ENCODE measurements at regions not wholly inside any gene's neighbourhood (a gene's known extent, or its start where the extent isn't known, plus 50 kb on each side); places are given as distances from the start of the nearest gene placed in this dataset.

GRCh38 chr16:7957151-7957550, 624.5 kb downstream of the RBFOX1 start:
- H3K4me1 Mint-ChIP-seq, result peaks cover 14% of the 10 kb centered on the region
- Histone ChIP-seq H3K36me3 (ENCODE audit: control insufficient read depth, insufficient read depth, low read length) (no peaks in the 10 kb centered on the region), H3K9me3 (ENCODE audit: control insufficient read depth, low read length) (no peaks in the 10 kb centered on the region), H3K4me1 (ENCODE audit: control insufficient read depth, insufficient read depth, low read length) (peaks cover 3% of the 10 kb centered on the region), H3K27ac (ENCODE audit: low read depth, low read length) (no peak overlapping the region), H3K27me3 (ENCODE audit: control insufficient read depth, insufficient read depth, low read length, poor library complexity, severe bottlenecking) (peaks cover 20% of the 10 kb centered on the region), H3K9ac (ENCODE audit: extremely low read depth, low read length, poor library complexity, severe bottlenecking) (no peak overlapping the region), H3K4me3 (ENCODE audit: low read length) (no peak overlapping the region)
- H3K9me3 Mint-ChIP-seq, result no peaks in the 10 kb centered on the region
- WGBS, 2 experiments (ENCODE audit: insufficient coverage in 1 of 2, insufficient read length in 1 of 2), result 48 to 71% methylated on average over 1 to 3 of the region's 3 CpGs
- H3K36me3 Mint-ChIP-seq (ENCODE audit: low read depth), result no peaks in the 10 kb centered on the region
- no peak for DNase-seq
- TF ChIP-seq, protein P1, sequence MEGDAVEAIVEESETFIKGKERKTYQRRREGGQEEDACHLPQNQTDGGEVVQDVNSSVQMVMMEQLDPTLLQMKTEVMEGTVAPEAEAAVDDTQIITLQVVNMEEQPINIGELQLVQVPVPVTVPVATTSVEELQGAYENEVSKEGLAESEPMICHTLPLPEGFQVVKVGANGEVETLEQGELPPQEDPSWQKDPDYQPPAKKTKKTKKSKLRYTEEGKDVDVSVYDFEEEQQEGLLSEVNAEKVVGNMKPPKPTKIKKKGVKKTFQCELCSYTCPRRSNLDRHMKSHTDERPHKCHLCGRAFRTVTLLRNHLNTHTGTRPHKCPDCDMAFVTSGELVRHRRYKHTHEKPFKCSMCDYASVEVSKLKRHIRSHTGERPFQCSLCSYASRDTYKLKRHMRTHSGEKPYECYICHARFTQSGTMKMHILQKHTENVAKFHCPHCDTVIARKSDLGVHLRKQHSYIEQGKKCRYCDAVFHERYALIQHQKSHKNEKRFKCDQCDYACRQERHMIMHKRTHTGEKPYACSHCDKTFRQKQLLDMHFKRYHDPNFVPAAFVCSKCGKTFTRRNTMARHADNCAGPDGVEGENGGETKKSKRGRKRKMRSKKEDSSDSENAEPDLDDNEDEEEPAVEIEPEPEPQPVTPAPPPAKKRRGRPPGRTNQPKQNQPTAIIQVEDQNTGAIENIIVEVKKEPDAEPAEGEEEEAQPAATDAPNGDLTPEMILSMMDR (conservative IDR thresholded peaks at IDR 0.05), result no peak
- H3K27ac Mint-ChIP-seq, result no peak overlapping the region
- H3K27me3 Mint-ChIP-seq (ENCODE audit: insufficient read depth), result peaks cover 30% of the 10 kb centered on the region
- H3K4me3 Mint-ChIP-seq, result no peak overlapping the region

DNA sequence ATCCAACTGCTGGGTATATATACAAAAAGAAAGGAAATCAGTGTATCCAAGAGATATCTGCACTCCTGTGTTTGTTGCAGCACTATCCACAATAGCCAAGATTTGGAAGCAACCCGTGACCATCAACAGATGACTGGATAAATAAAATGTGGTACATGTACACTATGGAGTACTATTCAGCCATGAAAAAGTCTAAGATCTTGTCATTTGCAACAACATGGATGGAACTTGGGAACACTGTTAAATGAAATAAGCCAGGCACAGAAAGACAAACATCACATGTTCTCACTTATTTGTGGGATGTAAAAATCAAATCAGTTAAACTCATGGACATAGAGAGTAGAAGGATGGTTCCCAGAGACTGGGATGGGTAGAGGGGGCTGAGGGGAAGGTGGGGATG, 620.7 kb downstream of the RBFOX1 start:
- H3K9ac ChIP-seq (ENCODE audit: extremely low read depth, low read length, poor library complexity, severe bottlenecking), result no peak overlapping the region
- Mint-ChIP-seq H3K4me3 (no peak overlapping the region), H3K9me3 (no peaks in the 10 kb centered on the region), H3K27me3 (ENCODE audit: insufficient read depth) (peaks cover 10% of the 10 kb centered on the region), H3K4me1 (peaks cover 13% of the 10 kb centered on the region), H3K36me3 (ENCODE audit: low read depth) (no peaks in the 10 kb centered on the region), H3K27ac (no peak overlapping the region)
- no peak overlapping the region for H3K27ac ChIP-seq (ENCODE audit: low read depth, low read length)
- H3K27me3 ChIP-seq (ENCODE audit: control insufficient read depth, insufficient read depth, low read length, poor library complexity, severe bottlenecking), result peaks cover 4% of the 10 kb centered on the region
- H3K4me1 ChIP-seq (ENCODE audit: control insufficient read depth, insufficient read depth, low read length), result peaks cover 9% of the 10 kb centered on the region
- no peak for DNase-seq
- H3K4me3 ChIP-seq (ENCODE audit: low read length), result no peak overlapping the region
- H3K9me3 ChIP-seq (ENCODE audit: control insufficient read depth, low read length), result no peaks in the 10 kb centered on the region
- no peaks in the 10 kb centered on the region for H3K36me3 ChIP-seq (ENCODE audit: control insufficient read depth, insufficient read depth, low read length)
- TF ChIP-seq, protein P1 (conservative IDR thresholded peaks at IDR 0.05), result no peak
- 60 to 94% methylated on average over 1 of the region's 1 CpG for WGBS, 2 experiments (ENCODE audit: insufficient coverage in 1 of 2, insufficient read length in 1 of 2)

GRCh38 chr16:7946142-7946541, 613.5 kb downstream of the RBFOX1 start:
- Mint-ChIP-seq H3K4me1 (peaks cover 4% of the 10 kb centered on the region), H3K9me3 (no peaks in the 10 kb centered on the region)
- 79 to 83% methylated on average over 2 to 4 of the region's 4 CpGs for WGBS, 2 experiments (ENCODE audit: insufficient coverage in 1 of 2, insufficient read length in 1 of 2)

More at GRCh38 chr16:7946142-7946541, 613.5 kb downstream of the RBFOX1 start:
- Histone ChIP-seq H3K27ac (ENCODE audit: low read depth, low read length) (no peak overlapping the region), H3K9ac (ENCODE audit: extremely low read depth, low read length, poor library complexity, severe bottlenecking) (no peak overlapping the region), H3K4me1 (ENCODE audit: control insufficient read depth, insufficient read depth, low read length) (peaks cover 6% of the 10 kb centered on the region), H3K4me3 (ENCODE audit: low read length) (no peak overlapping the region), H3K27me3 (ENCODE audit: control insufficient read depth, insufficient read depth, low read length, poor library complexity, severe bottlenecking) (no peaks in the 10 kb centered on the region), H3K9me3 (ENCODE audit: control insufficient read depth, low read length) (no peaks in the 10 kb centered on the region), H3K36me3 (ENCODE audit: control insufficient read depth, insufficient read depth, low read length) (no peaks in the 10 kb centered on the region)
- Mint-ChIP-seq H3K27ac (no peak overlapping the region), H3K4me3 (no peak overlapping the region), H3K36me3 (ENCODE audit: low read depth) (no peaks in the 10 kb centered on the region), H3K27me3 (ENCODE audit: insufficient read depth) (no peaks in the 10 kb centered on the region)
- DNase-seq, result no peak
- TF ChIP-seq, protein P1 (conservative IDR thresholded peaks at IDR 0.05), result no peak

Measured in endodermal cell (in vitro differentiated cells).